K562 (cell line): ENCODE measurements at regions not wholly inside any gene's neighbourhood (a gene's known extent, or its start where the extent isn't known, plus 50 kb on each side); places are given as distances from the start of the nearest gene placed in this dataset.

Experiments
- ATAC-seq: fragments of 200-7000 bp; cut with Tn5 transposase; 3 replicates; pipeline ENCODE4 v1.9.1; 2020; ENCODE audit warnings: moderate library complexity
- BruUV-seq: library from RNA; stranded (reverse); fragments of 400-500 nt; replicated peaks from 2 replicates; lab custom pipeline; 2021; lab: Mats Ljungman, UMichigan
- CTCF ChIA-PET: fragments of 300-600 bp; formaldehyde crosslinking; extraction: SDS; loops from one replicate; lab custom pipeline; 2021; ENCODE audit warnings: low intra/inter-chr PET ratio; lab: Yijun Ruan, JAX
- POLR2A ChIA-PET: fragments of 300-600, 350-650 bp; sonication (Branson Sonifier 250); formaldehyde crosslinking; extraction: SDS; loops from one replicate; lab custom pipeline; 2021; ENCODE audit warnings: antibody characterized with exemption, inconsistent platforms; lab: Yijun Ruan, JAX
- DNase-seq, 4 experiments: peaks; one replicate each; pipeline versions ENCODE4 v3.0.0 to v3.0.0-alpha.2; 2011 to 2018; ENCODE audit warnings: low spot score in 3 of 4, mixed read lengths in 3 of 4; ENCODE audit errors: extremely low read depth in 1 of 4
- FAIRE-seq: peaks from 2 replicates; lab custom pipeline; 2011; peaks lifted over from hg19 to GRCh38; lab: Jason Lieb, UNC
- H2AFZ ChIP-seq: 2 replicates; pipeline ENCODE4 v1.6.0; 2011; ENCODE audit warnings: low read depth, low read length, control low read depth, inconsistent platforms
- H3K27ac ChIP-seq: fragments of 200-600 bp; 3 replicates; pipeline ENCODE4 v1.8.0; 2011; ENCODE audit warnings: low read depth, mild to moderate bottlenecking, control low read depth, inconsistent platforms, low read length, moderate library complexity, mixed read lengths; ENCODE audit errors: extremely low read depth
- H3K27me3 ChIP-seq, 2 experiments: fragments of 300-600 bp in 1 of 2; 2 replicates in 1 of 2; 3 replicates in 1 of 2; pipeline versions ENCODE4 v1.6.0 to v1.8.0; 2011; ENCODE audit warnings: inconsistent platforms in 2 of 2, low read length in 2 of 2, mild to moderate bottlenecking in 1 of 2, mixed read lengths in 1 of 2, moderate library complexity in 1 of 2; ENCODE audit not compliant: control insufficient read depth in 2 of 2, insufficient read depth in 2 of 2
- H3K36me3 ChIP-seq: fragments of 300-600 bp; 3 replicates; pipeline ENCODE4 v1.8.0; 2011; ENCODE audit warnings: mild to moderate bottlenecking, low read length, inconsistent platforms; ENCODE audit not compliant: control insufficient read depth, insufficient read depth
- H3K4me1 ChIP-seq, 2 experiments: fragments of 200-600 bp in 1 of 2; replicated peaks in 1 of 2; 2 replicates in 1 of 2; 3 replicates in 1 of 2; pipeline versions ENCODE4 v1.5.1 to v1.8.0; 2011; ENCODE audit warnings: inconsistent platforms in 2 of 2, low read length in 2 of 2, mild to moderate bottlenecking in 1 of 2, mixed read lengths in 1 of 2, moderate library complexity in 1 of 2; ENCODE audit not compliant: control insufficient read depth in 2 of 2, insufficient read depth in 2 of 2
- H3K4me2 ChIP-seq: 2 replicates; pipeline ENCODE4 v1.6.1; 2011; ENCODE audit warnings: low read length, control low read depth, inconsistent platforms, mixed read lengths; ENCODE audit not compliant: insufficient read depth
- H3K4me3 ChIP-seq: fragments of 200-600 bp; sonication (generic), shearing (Covaris generic); 2 replicates; pipeline ENCODE4 v1.5.1; 2016; ENCODE audit warnings: control low read depth, inconsistent platforms
- H3K79me2 ChIP-seq: fragments of 200-600 bp; 3 replicates; pipeline ENCODE4 v1.8.0; 2011; ENCODE audit warnings: low read length, inconsistent platforms; ENCODE audit not compliant: control insufficient read depth, insufficient read depth
- H3K9ac ChIP-seq, 2 experiments: 2 replicates each; pipeline versions ENCODE4 v1.6.0 to v1.6.1; 2011; ENCODE audit warnings: low read depth in 2 of 2, low read length in 2 of 2, control low read depth in 1 of 2, inconsistent platforms in 1 of 2, mild to moderate bottlenecking in 1 of 2, mixed read lengths in 1 of 2; ENCODE audit not compliant: insufficient read depth in 1 of 2
- H3K9me1 ChIP-seq: one replicate; pipeline ENCODE4 v1.6.0; 2011; ENCODE audit warnings: inconsistent platforms, mild to moderate bottlenecking, low read length, moderate library complexity; ENCODE audit not compliant: control insufficient read depth, insufficient read depth
- H3K9me3 ChIP-seq: replicated peaks from 2 replicates; pipeline ENCODE4 v1.5.1; 2011; ENCODE audit warnings: low read depth, low read length, inconsistent platforms; ENCODE audit not compliant: control insufficient read depth, insufficient read depth
- H4K20me1 ChIP-seq: replicated peaks from 2 replicates; pipeline ENCODE4 v1.6.1; 2011; ENCODE audit warnings: low read length, inconsistent platforms, mixed read lengths; ENCODE audit not compliant: control insufficient read depth, insufficient read depth
- CSDE1 ChIP-seq, 2 experiments: fragments of 450-650 bp; IDR thresholded peaks; 2 replicates each; pipeline ENCODE4 v1.6.1; 2016; ENCODE audit warnings: mild to moderate bottlenecking in 1 of 2
- ETS2 ChIP-seq: IDR thresholded peaks from 2 replicates; pipeline ENCODE4 v1.6.1; 2016; ENCODE audit warnings: borderline replicate concordance, missing genetic modification characterization, mild to moderate bottlenecking, moderate library complexity, missing compliant biosample characterization; ENCODE audit not compliant: poor library complexity, severe bottlenecking
- HDAC1 ChIP-seq, 2 experiments: fragments of 450-650 bp; IDR thresholded peaks; 2 replicates each; pipeline ENCODE4 v1.6.1; 2016 to 2017; ENCODE audit warnings: inconsistent platforms in 1 of 2, mild to moderate bottlenecking in 1 of 2, moderate library complexity in 1 of 2
- MTA2 ChIP-seq: fragments of 450-650 bp; IDR thresholded peaks from 2 replicates; pipeline ENCODE4 v1.6.1; 2016; ENCODE audit warnings: low read depth
- NCOA2 ChIP-seq, 2 experiments: fragments of 450-650 bp; IDR thresholded peaks; 2 replicates each; pipeline ENCODE4 v1.6.1; 2018; ENCODE audit warnings: mild to moderate bottlenecking in 2 of 2, moderate library complexity in 1 of 2; ENCODE audit not compliant: partially characterized antibody in 2 of 2
- RBM25 ChIP-seq: fragments of 200-400 bp; formaldehyde crosslinking; IDR thresholded peaks from 2 replicates; pipeline ENCODE4 v1.6.1; 2018; ENCODE audit warnings: low read length, low read depth, moderate library complexity; ENCODE audit not compliant: severe bottlenecking
- ZBTB7A ChIP-seq: IDR thresholded peaks from 2 replicates; pipeline ENCODE4 v1.6.1; 2011; ENCODE audit warnings: low read depth, mild to moderate bottlenecking, low read length, moderate library complexity, borderline replicate concordance; ENCODE audit not compliant: control insufficient read depth
- ZFX ChIP-seq: sonication (generic); formaldehyde crosslinking; IDR thresholded peaks from 2 replicates; pipeline ENCODE4 v1.8.0; 2022; ENCODE audit warnings: mild to moderate bottlenecking, missing genetic modification reagents, moderate library complexity
- ZNF165 ChIP-seq: fragments of 250-450 bp; sonication (Bioruptor Pico); IDR thresholded peaks from 2 replicates; pipeline ENCODE4 v1.4.0; 2020; ENCODE audit warnings: borderline replicate concordance
- ZNF263 ChIP-seq: sonication (generic); formaldehyde crosslinking; IDR thresholded peaks from 2 replicates; pipeline ENCODE4 v1.8.0; 2022; ENCODE audit warnings: mild to moderate bottlenecking, missing genetic modification reagents, borderline replicate concordance
- ZNF589 ChIP-seq: fragments of 200-800 bp; sonication (Bioruptor generic); IDR thresholded peaks from 2 replicates; pipeline ENCODE4 v1.6.1; 2016; ENCODE audit warnings: low read depth, missing genetic modification characterization, missing compliant biosample characterization
- ZNF79 ChIP-seq: fragments of 250-450 bp; sonication (Bioruptor Pico); IDR thresholded peaks from 2 replicates; pipeline ENCODE4 v1.4.0; 2020; ENCODE audit warnings: low read depth, mild to moderate bottlenecking, moderate library complexity
- WGBS: fragments of 100-300 bp; shearing (Covaris generic); methylation state at CpG from one replicate; pipeline ENCODE4 v1.1.6; 2016; ENCODE audit warnings: low coverage, mixed read lengths; ENCODE audit not compliant: insufficient coverage; ENCODE audit errors: missing lambda C conversion rate; 5-methylcytosine and 5-hydroxymethylcytosine counted together
- in situ Hi-C: fragments of 300-500 bp; cut with MboI; formaldehyde crosslinking; loops from 4 replicates; pipeline ENCODE4 v1.15.0; 2018; ENCODE audit warnings: inconsistent platforms, mixed read lengths
- intact Hi-C: fragments of 100-400 bp; cut with micrococcal nuclease; formaldehyde crosslinking; loops from 2 replicates; pipeline ENCODE4 v1.14.2; 2022
- TF ChIP-seq, protein P1 (sequence below): IDR thresholded peaks from 2 replicates; pipeline ENCODE4 v1.6.1; 2016; ENCODE audit warnings: missing genetic modification characterization, missing compliant biosample characterization
- TF ChIP-seq, protein P2 (sequence below): fragments of 250-450 bp; sonication (Bioruptor Pico); IDR thresholded peaks from 2 replicates; pipeline ENCODE4 v1.5.1; 2021; ENCODE audit warnings: mild to moderate bottlenecking
- TF ChIP-seq, protein P3 (sequence below): fragments of 250-450 bp; sonication (Bioruptor Pico); IDR thresholded peaks from 2 replicates; pipeline ENCODE4 v1.8.0; 2021; ENCODE audit warnings: moderate library complexity, mild to moderate bottlenecking, inconsistent platforms
- TF ChIP-seq, protein P4 (sequence below): fragments of 250-450 bp; sonication (Bioruptor Pico); IDR thresholded peaks from 2 replicates; pipeline ENCODE4 v1.5.0; 2021; ENCODE audit warnings: mild to moderate bottlenecking, moderate library complexity

DNA sequence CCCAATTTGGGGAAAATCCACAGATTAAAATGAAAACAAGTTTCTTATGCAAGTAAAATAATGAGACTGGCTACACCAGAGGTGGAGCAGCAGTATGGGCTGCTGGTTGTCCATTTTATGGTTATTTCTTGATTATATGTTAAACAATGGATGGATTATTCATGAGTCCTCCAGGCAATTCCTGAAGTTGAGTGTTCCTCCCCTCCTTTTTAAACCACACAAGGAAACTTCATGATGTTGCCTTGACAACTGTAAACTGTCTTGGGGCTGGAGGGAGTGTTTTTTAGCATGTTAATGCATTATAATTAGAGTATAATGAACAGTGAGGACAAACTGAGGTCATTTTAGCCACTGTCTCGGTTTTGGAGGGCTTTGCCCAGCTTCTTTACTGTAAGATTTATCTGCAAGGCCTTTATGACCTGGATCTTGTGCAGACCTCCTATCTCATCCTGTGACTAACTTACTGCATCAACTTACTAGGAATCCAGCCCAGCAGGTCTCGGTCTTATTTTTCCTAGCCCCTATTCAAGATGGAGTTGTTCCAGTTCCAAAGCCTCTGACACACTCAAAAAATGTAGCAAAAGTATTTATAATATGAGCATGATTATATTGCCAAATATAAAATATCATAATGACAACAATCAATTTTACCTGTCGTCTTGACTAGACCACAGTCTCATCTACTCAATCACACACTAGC, 534.0 kb downstream of the TMEM121 start:
- H3K4me3 ChIP-seq = no peak overlapping the region
- no peak overlapping the region for H2AFZ ChIP-seq
- no TSS peak for BruUV-seq
- ATAC-seq (no peak), FAIRE-seq (no peak), DNase-seq (no peak)
- H3K36me3 ChIP-seq = no peaks in the 10 kb centered on the region
- no peaks in the 10 kb centered on the region for H4K20me1 ChIP-seq
- H3K9me3 ChIP-seq = no peaks in the 10 kb centered on the region
- no peaks in the 10 kb centered on the region for H3K79me2 ChIP-seq
- H3K27me3 ChIP-seq = no peaks in the 10 kb centered on the region
- POLR2A ChIA-PET = no interaction called here
- H3K27ac ChIP-seq = no peak overlapping the region
- CTCF ChIA-PET = no interaction called here
- WGBS = 6% methylated on average over 3 of the region's 3 CpGs
- no peaks in the 10 kb centered on the region for H3K9me1 ChIP-seq
- H3K4me2 ChIP-seq = no peak overlapping the region
- H3K9ac ChIP-seq = no peak overlapping the region
- in situ Hi-C loops = no loop called here
- no peaks in the 10 kb centered on the region for H3K4me1 ChIP-seq
- intact Hi-C loops = no loop called here
- TF ChIP-seq, protein P1, sequence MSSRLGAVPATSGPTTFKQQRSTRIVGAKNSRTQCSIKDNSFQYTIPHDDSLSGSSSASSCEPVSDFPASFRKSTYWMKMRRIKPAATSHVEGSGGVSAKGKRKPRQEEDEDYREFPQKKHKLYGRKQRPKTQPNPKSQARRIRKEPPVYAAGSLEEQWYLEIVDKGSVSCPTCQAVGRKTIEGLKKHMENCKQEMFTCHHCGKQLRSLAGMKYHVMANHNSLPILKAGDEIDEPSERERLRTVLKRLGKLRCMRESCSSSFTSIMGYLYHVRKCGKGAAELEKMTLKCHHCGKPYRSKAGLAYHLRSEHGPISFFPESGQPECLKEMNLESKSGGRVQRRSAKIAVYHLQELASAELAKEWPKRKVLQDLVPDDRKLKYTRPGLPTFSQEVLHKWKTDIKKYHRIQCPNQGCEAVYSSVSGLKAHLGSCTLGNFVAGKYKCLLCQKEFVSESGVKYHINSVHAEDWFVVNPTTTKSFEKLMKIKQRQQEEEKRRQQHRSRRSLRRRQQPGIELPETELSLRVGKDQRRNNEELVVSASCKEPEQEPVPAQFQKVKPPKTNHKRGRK (tag) = no peak
- TF ChIP-seq ZNF165 (CRISPR knock-in tag) (no peak), ZBTB7A (no peak), CSDE1 (IDR thresholded peaks at IDR 0.05) (no peak), ZNF589 (no peak), ZNF263 (CRISPR knock-in tag) (no peak), NCOA2 (IDR thresholded peaks at IDR 0.05; ENCODE audit: partially characterized antibody in 2 of 2) (no peak), RBM25 (no peak), MTA2 (no peak), HDAC1 (IDR thresholded peaks at IDR 0.05) (no peak), ZNF79 (no peak), ZFX (no peak), ETS2 (no peak)
- TF ChIP-seq, protein P2, sequence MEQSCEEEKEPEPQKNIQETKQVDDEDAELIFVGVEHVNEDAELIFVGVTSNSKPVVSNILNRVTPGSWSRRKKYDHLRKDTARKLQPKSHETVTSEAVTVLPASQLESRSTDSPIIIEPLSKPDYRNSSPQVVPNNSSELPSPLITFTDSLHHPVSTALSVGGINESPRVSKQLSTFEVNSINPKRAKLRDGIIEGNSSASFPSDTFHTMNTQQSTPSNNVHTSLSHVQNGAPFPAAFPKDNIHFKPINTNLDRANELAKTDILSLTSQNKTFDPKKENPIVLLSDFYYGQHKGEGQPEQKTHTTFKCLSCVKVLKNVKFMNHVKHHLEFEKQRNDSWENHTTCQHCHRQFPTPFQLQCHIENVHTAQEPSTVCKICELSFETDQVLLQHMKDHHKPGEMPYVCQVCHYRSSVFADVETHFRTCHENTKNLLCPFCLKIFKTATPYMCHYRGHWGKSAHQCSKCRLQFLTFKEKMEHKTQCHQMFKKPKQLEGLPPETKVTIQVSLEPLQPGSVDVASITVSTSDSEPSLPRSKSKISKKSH (CRISPR knock-in tag) = no peak
- TF ChIP-seq, protein P3, sequence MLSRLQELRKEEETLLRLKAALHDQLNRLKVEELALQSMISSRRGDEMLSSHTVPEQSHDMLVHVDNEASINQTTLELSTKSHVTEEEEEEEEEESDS (CRISPR knock-in tag) = no peak
- TF ChIP-seq, protein P4, sequence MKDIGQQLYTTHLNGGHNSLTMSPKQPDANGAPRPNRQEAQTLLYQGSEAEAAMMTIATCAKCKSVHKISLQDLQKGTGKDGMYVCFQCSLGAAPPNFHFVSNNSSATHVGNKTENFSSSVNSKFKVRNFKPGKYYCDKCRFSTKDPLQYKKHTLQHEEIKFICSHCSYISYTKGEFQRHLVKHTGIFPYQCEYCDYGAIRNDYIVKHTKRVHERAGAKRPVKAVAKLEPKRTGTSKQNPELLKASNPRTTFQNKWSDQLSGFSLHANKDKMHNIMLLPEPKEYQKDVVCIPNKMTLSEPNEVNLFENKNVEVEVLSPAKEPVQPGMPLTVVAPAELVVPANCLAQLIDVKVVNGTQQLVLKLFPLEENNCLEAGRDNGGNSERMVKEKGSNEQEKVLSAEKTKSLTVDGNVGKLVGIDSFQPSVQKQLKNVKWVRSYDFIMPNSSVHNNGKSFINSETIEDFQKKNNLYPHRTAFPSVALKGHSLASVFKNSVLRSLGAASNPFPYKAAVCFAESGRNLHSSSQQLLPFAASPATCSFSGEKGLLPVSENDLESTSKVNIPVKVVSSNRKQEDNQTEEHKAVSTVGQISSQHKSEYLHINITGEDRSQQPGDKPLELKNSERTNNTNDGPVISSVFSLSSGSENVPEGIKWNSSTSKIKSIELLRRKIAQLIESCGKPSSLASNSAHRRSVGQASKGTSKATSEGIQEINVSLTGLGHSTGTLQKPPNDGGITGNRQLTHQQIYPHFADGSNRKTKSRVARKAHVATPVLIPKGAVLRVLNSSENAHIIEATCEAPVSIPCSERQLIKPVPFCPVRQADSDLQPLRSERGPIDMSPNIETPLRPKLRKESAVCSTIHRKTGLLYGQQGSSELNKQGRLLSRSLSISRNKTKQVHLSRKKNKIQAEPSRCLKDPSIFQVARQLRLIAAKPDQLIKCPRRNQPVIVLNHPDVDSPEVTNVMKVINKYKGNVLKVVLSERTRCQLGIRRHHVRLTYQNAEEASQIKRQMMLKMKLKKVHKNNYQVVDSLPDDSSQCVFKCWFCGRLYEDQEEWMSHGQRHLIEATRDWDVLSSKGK (CRISPR knock-in tag) = no peak
